NCI-H345 treated with DMSO at 0.1 percent for 48 hours (cell line): ENCODE measurements at regions not wholly inside any gene's neighbourhood (a gene's known extent, or its start where the extent isn't known, plus 50 kb on each side); places are given as distances from the start of the nearest gene placed in this dataset.

Experiments
- DNase-seq: peaks from one replicate; lab custom pipeline; 2025; ENCODE audit not compliant: unreplicated experiment; lab: John Stamatoyannopoulos, UW

DNA sequence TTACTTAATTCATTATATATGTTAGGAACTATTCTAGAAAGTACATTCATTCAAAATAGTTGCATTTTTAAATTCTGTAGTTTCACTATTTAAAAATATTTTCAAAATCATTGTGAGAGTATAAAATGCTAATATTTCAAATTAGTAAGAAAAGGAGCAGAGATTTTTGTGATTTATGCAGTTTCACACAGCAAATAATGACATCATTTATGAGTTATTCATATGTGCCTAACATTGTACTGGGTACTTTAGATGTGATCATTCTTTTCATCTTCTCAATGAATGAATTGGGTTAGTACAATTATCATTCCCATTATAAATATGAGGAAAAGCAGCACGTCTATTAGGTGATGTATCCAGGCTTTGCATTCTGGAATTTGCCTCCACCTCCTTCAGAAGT is 1451.0 kb upstream of the IGFBP7 start:
- no peak for DNase-seq

DNA sequence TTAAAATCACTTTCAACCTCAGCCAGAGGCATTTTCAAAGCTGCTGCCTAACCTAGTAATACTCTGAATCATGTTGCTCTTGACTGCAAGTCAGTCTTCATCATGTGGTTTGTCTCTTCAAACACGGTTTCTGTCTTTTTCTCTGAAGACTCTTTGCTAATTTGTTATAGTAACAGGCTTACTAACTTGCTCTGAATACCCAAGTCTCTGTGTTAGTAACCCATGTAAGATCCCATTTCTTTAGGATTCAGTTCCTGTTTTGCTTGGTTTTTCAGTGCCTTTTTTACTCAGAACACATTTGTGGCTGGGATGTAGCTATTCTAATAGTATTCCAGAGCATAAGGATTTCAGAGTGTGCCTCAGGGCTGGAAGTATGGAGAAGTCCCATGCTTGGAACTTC is 1450.6 kb upstream of the IGFBP7 start:
- no peak for DNase-seq

DNA sequence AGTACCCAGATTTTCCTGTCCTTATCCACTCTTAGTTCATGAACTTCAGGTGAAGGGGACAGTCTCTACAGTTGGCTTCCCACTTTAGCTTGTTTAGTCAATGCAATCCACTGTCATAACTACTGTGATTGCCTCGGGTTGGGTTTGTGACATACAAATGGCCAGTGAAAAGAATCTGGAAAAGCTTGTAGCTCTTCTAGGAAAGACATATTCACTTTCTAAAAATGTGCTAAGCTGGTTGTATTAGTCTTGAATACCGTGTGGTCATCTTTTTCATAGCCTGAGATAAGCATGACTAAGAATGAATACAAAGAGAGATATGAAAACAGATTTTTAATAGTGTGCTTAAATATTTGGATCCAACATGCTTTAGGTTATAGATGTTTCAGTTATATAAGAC is 1443.5 kb upstream of the IGFBP7 start:
- DNase-seq = no peak

DNA sequence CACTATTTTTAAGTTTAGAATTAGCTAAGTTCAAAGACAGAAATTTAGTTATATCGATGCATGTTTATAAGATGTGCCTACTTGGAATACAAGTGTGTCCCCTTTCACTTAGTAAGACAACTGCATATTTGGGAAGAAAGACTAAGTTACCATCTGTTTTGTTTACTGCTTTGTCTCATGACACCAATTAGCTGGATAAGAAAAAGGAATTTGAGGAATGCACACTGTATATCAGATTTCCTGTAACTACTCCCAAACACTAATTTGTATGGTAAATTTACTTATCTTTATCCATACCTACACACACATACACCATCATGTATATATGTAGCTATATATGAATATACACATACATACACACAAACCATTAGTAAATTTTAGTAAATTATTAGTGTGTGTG is 1442.8 kb upstream of the IGFBP7 start:
- no peak for DNase-seq

DNA sequence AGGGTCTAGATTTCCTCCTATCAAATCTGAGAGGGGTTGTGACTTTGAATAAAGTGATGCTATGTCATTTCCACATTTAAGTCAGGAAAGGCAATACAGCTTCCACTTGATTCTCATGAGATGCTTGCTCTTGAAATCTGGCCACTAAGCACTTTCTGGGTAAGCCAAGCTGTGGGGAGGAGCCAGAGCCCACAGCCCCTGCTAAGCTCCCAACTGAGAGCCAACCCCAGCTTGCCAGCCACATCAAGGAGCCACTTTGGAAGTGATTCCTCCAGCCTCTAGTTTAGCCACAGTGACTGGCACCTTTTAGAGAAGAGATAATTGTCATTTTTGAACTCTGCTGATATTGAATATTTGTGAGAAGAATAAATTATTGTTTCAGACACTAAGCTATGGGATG is 1441.5 kb upstream of the IGFBP7 start:
- no peak for DNase-seq

DNA sequence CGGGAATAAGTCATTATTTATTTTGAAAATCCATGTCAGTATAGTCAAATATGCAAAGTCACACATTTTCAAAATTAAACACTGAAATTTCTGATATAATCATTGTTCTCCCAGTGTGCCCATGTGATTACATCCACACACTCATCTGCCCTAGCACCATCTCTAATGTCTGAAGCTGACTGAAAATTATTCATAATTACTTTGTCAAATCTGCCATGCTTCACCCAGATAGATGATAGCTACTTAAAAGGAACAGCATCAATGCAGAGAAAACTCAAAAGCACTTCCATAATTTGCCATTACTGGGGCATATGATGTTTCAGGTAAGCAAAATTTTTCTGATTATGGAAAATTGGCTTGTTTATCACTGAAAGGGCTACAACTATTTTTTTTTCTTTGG is 1433.3 kb upstream of the IGFBP7 start:
- DNase-seq = no peak

DNA sequence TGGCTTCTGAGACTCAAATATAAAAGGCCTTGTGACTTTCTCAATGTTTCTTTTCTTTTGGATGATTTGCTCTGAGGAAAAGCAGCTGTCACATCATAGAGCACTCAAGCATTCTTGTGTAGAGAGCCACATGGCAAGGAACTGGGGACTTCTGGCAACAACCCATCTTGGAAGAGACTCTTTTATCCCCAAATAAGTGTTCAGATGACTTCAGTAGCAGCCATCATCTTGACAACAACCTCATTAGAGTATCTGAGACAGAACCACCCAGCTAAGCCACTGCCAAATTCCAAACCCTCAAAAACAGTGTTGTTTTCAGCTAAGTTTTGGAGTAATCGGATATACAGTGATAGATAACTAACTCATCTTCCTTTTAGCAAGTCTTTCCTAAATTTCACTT is 1431.7 kb upstream of the IGFBP7 start:
- DNase-seq = no peak

DNA sequence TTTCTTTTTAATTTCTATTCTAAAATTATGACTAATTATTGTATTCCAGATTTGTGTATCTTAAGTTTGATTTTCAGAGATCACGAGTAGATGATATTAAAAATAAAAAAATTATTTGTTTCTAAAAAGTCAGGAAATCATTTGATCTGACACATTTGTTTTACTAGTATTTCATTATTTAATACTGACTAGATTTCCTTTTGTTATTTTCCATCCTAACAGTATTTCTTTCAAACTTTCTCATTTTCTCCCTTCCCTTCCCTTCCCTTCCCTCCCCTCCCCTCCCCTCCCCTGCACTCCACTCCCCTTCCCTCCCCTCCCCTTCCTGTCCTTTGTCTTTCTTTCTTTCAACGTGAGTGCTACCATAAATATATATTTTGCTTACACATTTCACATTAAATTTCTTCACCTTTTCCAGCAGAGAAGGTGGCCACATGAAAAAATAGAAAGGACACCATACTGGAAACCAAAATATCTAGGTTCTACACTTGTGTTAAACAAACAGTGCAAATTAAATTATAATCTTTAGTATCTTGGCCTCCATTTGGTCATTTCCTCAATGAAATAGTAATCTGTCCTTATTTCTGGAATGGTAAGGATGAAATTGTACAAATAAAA is 1412.7 kb upstream of the IGFBP7 start:
- no peak for DNase-seq

DNA sequence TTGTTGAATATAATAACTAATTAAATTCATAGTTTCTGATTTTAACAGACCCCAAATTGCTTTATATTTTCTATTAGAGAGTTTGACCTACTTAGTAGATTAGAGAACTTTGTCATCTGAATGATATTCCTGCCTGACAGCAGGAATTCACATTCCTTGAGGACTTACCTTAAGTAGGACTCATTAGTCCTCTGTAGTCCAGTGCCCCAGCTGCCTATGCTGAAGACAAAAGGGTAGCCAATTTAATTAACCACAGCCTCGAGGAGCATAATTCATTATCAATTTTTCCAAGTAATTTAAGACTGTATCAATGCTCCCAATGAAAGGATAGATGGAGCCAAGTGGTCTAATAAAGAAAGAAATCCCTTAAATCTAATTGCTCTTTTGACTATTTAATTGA is 1405.0 kb upstream of the IGFBP7 start:
- no peak for DNase-seq

DNA sequence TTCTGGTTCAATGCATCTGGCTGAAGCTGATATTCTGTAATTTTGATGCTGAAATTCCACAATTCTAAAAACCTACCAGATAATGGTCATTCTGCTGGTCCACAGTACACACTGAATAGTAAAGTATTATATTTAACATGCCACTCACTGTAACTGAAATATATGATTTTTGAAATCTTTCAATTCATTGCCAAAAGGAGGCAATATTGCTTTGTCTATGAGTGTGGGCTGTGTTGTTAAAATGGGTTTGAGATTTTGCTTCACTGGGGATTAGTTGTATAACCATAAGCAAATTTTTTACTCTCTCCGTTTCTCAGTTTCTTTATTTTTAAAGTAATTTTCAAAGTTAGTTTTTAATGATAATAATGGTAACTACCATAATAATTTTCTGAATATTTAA is 1404.1 kb upstream of the IGFBP7 start:
- no peak for DNase-seq

DNA sequence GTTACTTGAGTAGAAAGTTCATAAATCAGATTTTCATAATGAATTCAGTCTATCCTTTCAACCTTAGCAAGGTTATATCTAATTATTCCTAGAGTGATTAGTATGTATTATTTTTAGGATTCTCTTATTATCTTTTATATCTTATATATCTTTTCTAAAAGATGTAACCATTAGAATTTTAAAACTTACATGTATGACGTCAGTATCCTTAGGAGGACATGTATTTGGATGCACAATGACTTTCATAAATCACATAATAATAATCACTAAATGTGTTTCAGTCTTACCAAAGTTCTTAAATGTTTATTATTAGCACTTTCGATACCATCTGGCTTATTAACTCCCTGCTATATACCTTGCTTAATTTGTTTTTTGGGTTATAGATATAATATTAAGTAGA is 1400.5 kb upstream of the IGFBP7 start:
- no peak for DNase-seq

DNA sequence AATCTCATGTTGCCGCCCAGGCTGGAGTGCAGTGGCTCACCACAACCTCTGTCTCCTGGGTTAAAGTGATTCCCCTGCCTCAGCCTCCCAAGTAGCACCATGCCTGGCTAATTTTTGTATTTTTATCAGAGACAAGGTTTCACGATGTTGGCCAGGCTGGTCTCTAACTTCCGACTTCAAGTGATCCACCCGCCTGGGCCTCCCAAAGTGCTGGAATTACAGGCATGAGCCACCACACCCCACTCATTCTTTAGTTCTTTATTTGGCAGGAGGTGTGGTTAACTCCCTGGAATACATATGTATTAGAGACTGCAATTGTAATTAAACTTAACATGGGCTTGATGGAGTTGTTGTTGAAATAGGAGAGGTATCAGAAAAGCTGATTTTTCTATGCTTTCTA is 1396.9 kb upstream of the IGFBP7 start:
- no peak for DNase-seq

DNA sequence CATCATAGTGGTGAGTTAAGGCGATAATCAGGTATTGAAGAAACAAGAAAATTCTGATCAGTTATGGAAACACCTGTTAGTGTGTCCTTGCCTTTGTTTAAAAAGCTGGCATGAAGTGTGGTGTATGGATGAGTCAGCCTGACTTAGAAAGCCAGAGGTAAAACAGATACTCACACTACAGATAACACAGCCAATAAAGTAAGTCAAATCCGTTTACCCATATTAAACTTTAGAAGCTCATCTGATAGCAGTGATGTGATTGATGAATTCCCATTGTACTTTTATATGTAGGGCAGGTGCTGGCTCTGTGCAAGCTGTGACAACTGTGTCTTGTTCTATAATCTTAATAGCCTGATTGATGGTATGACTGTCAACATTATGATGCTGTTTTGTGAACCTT is 1392.7 kb upstream of the IGFBP7 start:
- peak; percentile 10 for DNase-seq

DNA sequence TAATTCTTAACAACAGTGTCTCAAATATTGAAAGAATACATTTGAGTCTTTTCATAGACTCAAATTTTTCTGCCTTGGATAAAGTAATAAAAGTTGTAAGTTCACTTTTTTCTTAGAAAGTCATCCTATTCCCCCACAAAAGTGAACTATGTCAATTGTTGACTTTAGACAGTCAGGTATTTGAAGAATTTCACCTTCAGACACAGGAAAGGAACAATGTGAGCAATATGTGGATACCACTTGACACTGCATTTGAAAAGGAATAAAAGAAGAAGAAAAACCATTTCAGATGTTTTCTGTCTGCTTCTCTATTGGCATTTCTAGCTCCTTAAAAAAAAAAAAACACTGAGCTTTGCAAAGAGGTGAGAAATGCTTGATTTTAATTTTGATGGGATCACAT is 1389.0 kb upstream of the IGFBP7 start:
- no peak for DNase-seq

DNA sequence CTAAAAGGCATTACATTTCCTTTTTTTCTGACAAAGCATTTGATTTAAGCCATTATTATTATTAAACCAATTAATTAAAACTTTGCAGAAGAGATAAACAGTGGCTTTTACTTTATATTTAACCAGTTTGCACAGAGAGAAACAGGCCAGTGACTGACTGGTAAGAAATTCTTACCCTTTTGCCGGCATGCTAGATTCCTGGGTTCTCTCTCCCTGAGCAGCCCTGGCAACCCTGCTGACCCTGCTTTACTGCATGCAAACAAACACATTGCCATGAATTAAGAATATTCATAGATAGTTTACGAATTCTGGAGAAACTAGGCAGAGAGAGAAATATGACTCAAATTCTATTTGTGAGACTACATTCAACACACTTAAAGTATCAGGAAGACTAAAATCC is 1381.4 kb upstream of the IGFBP7 start:
- no peak for DNase-seq

DNA sequence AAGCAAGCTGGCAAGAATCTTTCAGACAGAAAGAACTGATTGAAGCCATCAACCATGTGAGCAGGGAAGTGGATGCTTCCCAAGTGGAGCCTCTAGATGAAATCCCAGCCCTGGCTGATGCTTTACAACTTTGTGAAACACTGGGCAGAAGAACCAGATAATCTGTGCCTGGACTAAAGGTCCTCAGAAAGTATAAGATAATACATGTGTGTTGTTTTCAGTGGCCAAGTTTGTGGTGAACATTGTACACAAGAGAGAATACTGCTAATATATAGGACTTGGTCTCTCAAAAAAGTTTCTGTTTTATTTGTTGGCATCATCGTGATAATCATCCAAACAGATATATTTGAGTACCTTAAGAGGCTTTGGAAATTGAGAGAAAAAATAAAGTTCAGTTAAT is 1367.8 kb upstream of the IGFBP7 start:
- DNase-seq = no peak

DNA sequence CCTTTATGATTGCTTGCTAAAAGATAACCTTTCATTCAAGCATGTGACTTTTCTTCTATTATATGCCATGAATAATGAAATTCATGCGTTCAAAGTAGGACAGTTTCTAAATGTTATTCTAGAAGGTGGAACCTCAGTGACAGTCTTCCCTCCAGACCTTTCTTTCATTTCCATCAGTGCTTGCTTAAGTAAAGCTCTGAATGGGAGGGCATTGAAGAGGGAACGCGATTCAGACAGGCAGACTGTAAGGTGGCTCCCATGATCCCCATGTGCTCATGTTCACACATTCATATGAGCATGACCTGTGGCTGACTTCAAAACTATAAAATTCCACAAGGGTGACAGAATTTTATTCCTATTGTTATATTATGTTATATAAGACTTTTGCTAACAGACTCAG is 1367.3 kb upstream of the IGFBP7 start:
- DNase-seq = no peak

DNA sequence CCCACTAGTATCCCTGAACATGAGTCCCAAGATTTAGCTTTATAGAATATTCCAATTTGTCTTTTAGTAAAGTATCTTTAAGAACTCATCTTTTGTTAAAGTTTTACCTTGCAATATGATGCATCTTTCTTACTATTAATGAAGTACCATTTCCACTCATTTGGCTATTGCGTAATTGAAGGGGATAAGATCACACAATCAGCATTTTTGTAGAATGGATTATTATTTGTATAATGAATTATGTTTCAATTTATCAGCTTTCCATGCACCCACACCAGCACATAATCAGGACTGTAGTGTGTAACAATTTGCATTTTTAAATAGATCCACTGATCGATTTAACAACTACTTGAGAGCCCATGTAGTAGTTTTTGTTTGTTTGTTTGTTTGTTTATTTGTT is 1364.9 kb upstream of the IGFBP7 start:
- DNase-seq = no peak

DNA sequence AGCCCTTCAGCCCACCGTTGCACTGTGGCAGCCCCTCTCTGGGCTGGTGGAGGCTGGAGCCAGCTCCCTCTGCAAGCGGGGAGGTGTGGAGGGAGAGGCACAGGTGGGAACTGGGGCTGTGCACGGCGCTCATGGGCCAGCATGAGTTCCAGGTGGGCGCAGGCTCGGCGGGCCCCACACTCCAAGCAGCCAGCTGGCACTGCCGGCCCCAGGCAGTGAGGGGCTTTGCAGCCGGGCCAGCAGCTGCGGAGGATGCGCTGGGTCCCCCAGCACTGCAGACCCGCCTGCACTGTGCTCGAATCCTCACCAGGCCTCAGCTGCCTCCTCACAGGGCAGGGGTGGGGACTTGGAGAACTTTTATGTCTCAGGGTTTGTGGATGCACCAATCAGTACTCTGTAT is 1354.8 kb upstream of the IGFBP7 start:
- DNase-seq = no peak

DNA sequence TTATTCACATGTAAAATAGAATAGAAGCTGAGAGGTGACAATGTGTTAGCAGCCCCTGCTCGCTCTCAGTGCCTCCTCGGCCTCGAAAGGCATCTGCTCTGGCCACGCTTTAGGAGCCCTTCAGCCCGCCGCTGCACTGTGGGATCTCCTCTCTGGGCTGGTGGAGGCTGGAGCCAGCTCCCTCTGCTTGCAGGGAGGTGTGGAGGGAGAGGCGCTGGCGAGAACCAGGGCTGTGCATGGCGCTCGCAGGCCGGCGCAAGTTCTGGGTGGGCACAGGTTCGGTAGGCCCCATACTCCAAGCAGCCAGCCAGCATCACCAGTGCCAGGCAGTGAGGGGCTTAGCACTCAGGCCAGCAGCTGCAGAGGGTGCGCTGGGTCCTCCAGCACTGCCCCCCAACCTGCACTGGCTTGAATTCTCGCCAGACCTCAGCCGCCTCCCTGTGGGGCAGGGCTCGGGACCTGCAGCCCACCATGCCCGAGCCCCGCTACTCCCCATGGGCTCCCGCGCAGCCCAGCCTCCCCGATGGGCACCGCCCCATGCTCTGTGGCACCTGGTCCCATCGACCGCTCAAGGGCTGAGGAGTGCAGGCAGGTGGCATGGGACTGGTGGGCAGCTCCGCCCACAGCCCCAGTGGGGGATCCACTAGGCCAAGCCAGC is 1346.7 kb upstream of the IGFBP7 start:
- no peak for DNase-seq

DNA sequence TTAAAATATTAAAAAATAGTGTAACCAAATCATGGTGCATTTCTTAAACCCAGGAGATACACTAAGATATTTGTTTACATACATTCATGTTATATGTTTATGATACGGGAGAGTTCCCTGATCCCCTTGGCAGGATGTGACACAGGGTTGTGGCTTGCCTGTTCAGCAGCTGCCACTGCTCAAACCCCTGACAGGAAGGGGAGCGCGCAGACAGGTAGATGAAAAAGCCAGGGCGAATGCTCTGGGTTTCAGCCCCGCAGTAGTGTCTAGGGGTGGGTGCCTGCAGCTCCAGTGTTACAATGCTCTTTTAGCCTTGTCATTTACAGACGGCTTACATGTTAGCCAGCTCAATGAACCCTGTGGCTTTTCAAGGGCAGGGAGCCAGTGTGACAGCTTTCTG is 1343.8 kb upstream of the IGFBP7 start:
- DNase-seq = no peak

DNA sequence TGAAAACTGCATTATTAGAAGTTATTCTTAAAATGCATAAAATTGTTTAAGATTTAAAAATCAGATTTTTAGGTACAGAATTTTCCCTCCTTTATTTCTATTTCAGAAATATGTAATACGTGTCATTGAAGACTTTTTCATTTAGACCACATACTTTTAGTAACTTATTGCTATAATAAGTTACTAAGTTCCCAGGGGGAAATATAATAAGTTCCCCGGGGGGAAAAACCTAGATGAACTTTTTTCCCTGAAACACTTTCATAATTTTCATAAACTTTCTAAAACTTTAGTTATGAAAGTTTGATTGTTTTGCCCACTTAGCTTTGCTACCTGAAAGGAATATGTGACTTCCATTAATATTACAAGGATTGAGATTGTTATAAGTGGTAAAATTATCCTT is 1341.5 kb upstream of the IGFBP7 start:
- DNase-seq = no peak

DNA sequence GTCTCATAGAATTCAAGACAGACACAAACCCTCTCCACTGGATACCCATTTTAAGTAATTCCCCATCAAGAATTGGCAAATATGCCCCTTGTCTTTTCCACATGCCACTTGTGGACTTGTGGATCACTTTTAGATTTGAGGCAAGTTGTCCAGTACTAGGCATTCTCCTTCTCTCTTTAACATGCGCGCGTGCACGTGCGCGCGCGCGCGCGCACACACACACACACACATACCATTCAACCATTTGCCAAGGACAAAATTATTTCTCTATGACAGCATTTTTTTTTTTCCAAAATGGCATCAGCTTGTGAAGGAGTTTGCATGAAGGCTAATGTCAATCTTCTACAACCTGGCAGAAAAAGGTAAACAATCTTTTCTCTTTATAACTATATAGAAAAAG is 1325.7 kb upstream of the IGFBP7 start:
- no peak for DNase-seq
